ENCODE measurements at regions not wholly inside any gene's neighbourhood (a gene's known extent, or its start where the extent isn't known, plus 50 kb on each side); places are given as distances from the start of the nearest gene placed in this dataset.

GRCh38 chr17:70373369-70373768, 204.0 kb downstream of the KCNJ2 start:
- Histone ChIP-seq H3K36me3 (ENCODE audit: control insufficient read depth, insufficient read depth, low read length) (no peaks in the 10 kb centered on the region), H3K4me1 (ENCODE audit: control insufficient read depth, insufficient read depth, low read length) (no peaks in the 10 kb centered on the region), H3K27me3 (ENCODE audit: control insufficient read depth, insufficient read depth, low read length) (no peaks in the 10 kb centered on the region), H3K27ac (ENCODE audit: low read length) (no peak overlapping the region), H3K4me3 (ENCODE audit: low read depth in 2 of 2, low read length in 2 of 2) (no peak overlapping the region), H3K9me3 (ENCODE audit: control insufficient read depth, insufficient read depth, low read depth, low read length) (no peaks in the 10 kb centered on the region)
- in situ Hi-C loops (cut with HindIII; ENCODE audit: low pct_unique_long_range_greater_than_20kb, low sequenced_read_pairs): no loop called here
- POLR2A ChIA-PET: no interaction called here
- CTCF ChIA-PET: no interaction called here
- DNase-seq (ENCODE audit: low read depth, low spot score) (no peak), ATAC-seq (no peak)
- BruUV-seq (replicated peaks): no TSS peak
- intact Hi-C loops (cut with micrococcal nuclease; ENCODE audit: unreplicated experiment): no loop called here
- no peak for TF ChIP-seq REST (IDR thresholded peaks at IDR 0.05; ENCODE audit: insufficient read depth in 1 of 2, low read depth in 2 of 2, low read length in 1 of 2)
- TF ChIP-seq TCF7L2 (IDR thresholded peaks at IDR 0.05; ENCODE audit: low read depth, low read length): no peak
- no peak for TF ChIP-seq SIN3A (IDR thresholded peaks at IDR 0.05; ENCODE audit: borderline replicate concordance, insufficient read depth, low read depth, low read length)
- no peak for TF ChIP-seq POLR2AphosphoS5 (IDR thresholded peaks at IDR 0.05; ENCODE audit: low read depth, low read length)
- no peak for TF ChIP-seq CTCF (IDR thresholded peaks at IDR 0.05)

- in situ Hi-C loops (cut with HindIII; ENCODE audit: low pct_unique_long_range_greater_than_20kb, low sequenced_read_pairs) (no loop called here), intact Hi-C loops (cut with micrococcal nuclease; ENCODE audit: unreplicated experiment) (no loop called here)
- DNase-seq (ENCODE audit: low read depth, low spot score) (no peak), ATAC-seq (no peak)
- H3K27me3 ChIP-seq (ENCODE audit: control insufficient read depth, insufficient read depth, low read length): no peaks in the 10 kb centered on the region
- H3K36me3 ChIP-seq (ENCODE audit: control insufficient read depth, insufficient read depth, low read length): no peaks in the 10 kb centered on the region
- ChIA-PET CTCF (no interaction called here), POLR2A (no interaction called here)
- no peaks in the 10 kb centered on the region for H3K9me3 ChIP-seq (ENCODE audit: control insufficient read depth, insufficient read depth, low read depth, low read length)
- no peak overlapping the region for H3K27ac ChIP-seq (ENCODE audit: low read length)
- no peaks in the 10 kb centered on the region for H3K4me1 ChIP-seq (ENCODE audit: control insufficient read depth, insufficient read depth, low read length)
- TF ChIP-seq POLR2AphosphoS5 (IDR thresholded peaks at IDR 0.05; ENCODE audit: low read depth, low read length) (no peak), SIN3A (IDR thresholded peaks at IDR 0.05; ENCODE audit: borderline replicate concordance, insufficient read depth, low read depth, low read length) (no peak), REST (IDR thresholded peaks at IDR 0.05; ENCODE audit: insufficient read depth in 1 of 2, low read depth in 2 of 2, low read length in 1 of 2) (no peak), CTCF (IDR thresholded peaks at IDR 0.05) (no peak), TCF7L2 (IDR thresholded peaks at IDR 0.05; ENCODE audit: low read depth, low read length) (no peak)
- no TSS peak for BruUV-seq (replicated peaks)
- H3K4me3 ChIP-seq (ENCODE audit: low read depth in 2 of 2, low read length in 2 of 2): no peak overlapping the region
These were observed 205.2 kb downstream of the KCNJ2 start for GRCh38 chr17:70374496-70374895.

Data from Panc1 (cell line).